Uterus (tissue), 3 donors: ENCODE measurements at regions not wholly inside any gene's neighbourhood (a gene's known extent, or its start where the extent isn't known, plus 50 kb on each side); places are given as distances from the start of the nearest gene placed in this dataset.

Experiments used
- DNase-seq, 2 donors: peaks; one replicate each; pipeline ENCODE4 v3.0.0-alpha.2; 2019 to 2020
- H3K27ac ChIP-seq, 2 donors: fragments of 200-600 bp; sonication (generic); 1 replicate in 1 of 2; 2 replicates in 1 of 2; pipeline ENCODE4 v1.5.1; 2016 to 2018
- H3K27me3 ChIP-seq, 2 donors: fragments of 200-600 bp; sonication (generic); one replicate each; pipeline ENCODE4 v1.5.1; 2018 to 2019; ENCODE audit warnings: control low read depth in 1 of 2
- H3K36me3 ChIP-seq, 2 donors: fragments of 200-600 bp; sonication (generic); one replicate each; pipeline ENCODE4 v1.5.1; 2019; ENCODE audit warnings: control low read depth in 1 of 2
- H3K4me1 ChIP-seq, 2 donors: fragments of 200-600 bp; sonication (generic); one replicate each; pipeline ENCODE4 v1.5.1; 2018 to 2019; ENCODE audit warnings: control low read depth in 1 of 2
- H3K4me3 ChIP-seq, 2 donors: fragments of 200-600 bp; sonication (generic); 1 replicate in 1 of 2; 2 replicates in 1 of 2; pipeline ENCODE4 v1.5.1; 2018 to 2019; ENCODE audit warnings: mild to moderate bottlenecking in 1 of 2
- H3K9me3 ChIP-seq, 2 donors: fragments of 200-600 bp; sonication (generic); one replicate each; pipeline ENCODE4 v1.5.1; 2019; ENCODE audit warnings: control low read depth in 1 of 2
- CTCF ChIP-seq, 4 experiments: fragments of 200-600 bp in 2 of 4; fragments of 450-650 bp in 2 of 4; sonication (generic) in 2 of 4; IDR thresholded peaks; one replicate each; pipeline ENCODE4 v1.5.1; 2016 to 2019; ENCODE audit warnings: antibody characterized with exemption in 4 of 4, mild to moderate bottlenecking in 2 of 4, moderate library complexity in 1 of 4
- POLR2A ChIP-seq, 2 donors: fragments of 450-650 bp; IDR thresholded peaks; one replicate each; pipeline ENCODE4 v1.6.1; 2016; ENCODE audit warnings: antibody characterized with exemption in 2 of 2, mild to moderate bottlenecking in 1 of 2, moderate library complexity in 1 of 2
- intact Hi-C: fragments of 100-400 bp; cut with DNase I; formaldehyde crosslinking; loops from one replicate; pipeline ENCODE4 v1.15.1; 2023; ENCODE audit warnings: low total_unique reads
- donor health status: DM: yes; HTN: yes; CAD: no.

GRCh38 chr7:136692221-136692620 lies 176.2 kb upstream of the CHRM2 start:
- no peaks in the 10 kb centered on the region for H3K36me3 ChIP-seq
- no peaks in the 10 kb centered on the region for H3K27me3 ChIP-seq
- intact Hi-C loops, result no loop called here
- no peak overlapping the region for H3K4me3 ChIP-seq
- no peak overlapping the region for H3K27ac ChIP-seq
- H3K9me3 ChIP-seq, result no peaks in the 10 kb centered on the region
- TF ChIP-seq CTCF (IDR thresholded peaks at IDR 0.05) (no peak), POLR2A (IDR thresholded peaks at IDR 0.05) (no peak)
- H3K4me1 ChIP-seq, result no peaks in the 10 kb centered on the region
- no peak for DNase-seq

- Histone ChIP-seq H3K4me1 (no peaks in the 10 kb centered on the region), H3K36me3 (no peaks in the 10 kb centered on the region), H3K4me3 (no peak overlapping the region), H3K9me3 (no peaks in the 10 kb centered on the region), H3K27me3 (no peaks in the 10 kb centered on the region), H3K27ac (no peak overlapping the region)
- TF ChIP-seq CTCF (IDR thresholded peaks at IDR 0.05) (no peak), POLR2A (IDR thresholded peaks at IDR 0.05) (no peak)
- no peak for DNase-seq
- intact Hi-C loops, result no loop called here
Observed at GRCh38 chr7:136688601-136689000, 179.9 kb upstream of the CHRM2 start.

GRCh38 chr7:136687693-136688322 lies 180.6 kb upstream of the CHRM2 start:
- no peaks in the 10 kb centered on the region for H3K27me3 ChIP-seq
- no peak overlapping the region for H3K4me3 ChIP-seq
- no peak for DNase-seq
- no peaks in the 10 kb centered on the region for H3K4me1 ChIP-seq
- H3K27ac ChIP-seq, result no peak overlapping the region
- H3K36me3 ChIP-seq, result peaks cover 0 to 3% of the 10 kb centered on the region in 2 donors
- H3K9me3 ChIP-seq, result no peaks in the 10 kb centered on the region
- intact Hi-C loops, result no loop called here
- TF ChIP-seq POLR2A (IDR thresholded peaks at IDR 0.05), result no peak
- peak in 1 of 4 experiments; percentile 16 for TF ChIP-seq CTCF (IDR thresholded peaks at IDR 0.05)

GRCh38 chr7:136685501-136686173 lies 182.8 kb upstream of the CHRM2 start:
- intact Hi-C loops, result no loop called here
- Histone ChIP-seq H3K27me3 (no peaks in the 10 kb centered on the region), H3K4me1 (no peaks in the 10 kb centered on the region), H3K9me3 (no peaks in the 10 kb centered on the region), H3K36me3 (peaks cover 0 to 3% of the 10 kb centered on the region in 2 donors), H3K4me3 (no peak overlapping the region), H3K27ac (no peak overlapping the region)
- DNase-seq, result no peak
- TF ChIP-seq CTCF (IDR thresholded peaks at IDR 0.05) (no peak), POLR2A (IDR thresholded peaks at IDR 0.05) (no peak)

GRCh38 chr7:136677471-136678365 lies 190.7 kb upstream of the CHRM2 start:
- no peaks in the 10 kb centered on the region for H3K27me3 ChIP-seq
- intact Hi-C loops, result no loop called here
- TF ChIP-seq POLR2A (IDR thresholded peaks at IDR 0.05), result no peak
- TF ChIP-seq CTCF (IDR thresholded peaks at IDR 0.05), result no peak
- no peaks in the 10 kb centered on the region for H3K36me3 ChIP-seq
- no peak for DNase-seq
- no peak overlapping the region for H3K4me3 ChIP-seq
- no peak overlapping the region for H3K27ac ChIP-seq
- H3K4me1 ChIP-seq, result no peaks in the 10 kb centered on the region
- no peaks in the 10 kb centered on the region for H3K9me3 ChIP-seq
